Keratinocyte (primary cell): ENCODE measurements at regions not wholly inside any gene's neighbourhood (a gene's known extent, or its start where the extent isn't known, plus 50 kb on each side); places are given as distances from the start of the nearest gene placed in this dataset.

Source experiments
- DNase-seq: peaks from one replicate; pipeline ENCODE4 v3.0.0-alpha.2; 2011; ENCODE audit warnings: low read depth, missing footprints, low spot score
- FAIRE-seq: peaks from 2 replicates; lab custom pipeline; 2011; peaks lifted over from hg19 to GRCh38; lab: Jason Lieb, UNC
- H2AFZ ChIP-seq: 2 replicates; pipeline ENCODE4 v1.6.0; 2012; ENCODE audit warnings: low read length, control low read depth, inconsistent platforms; ENCODE audit not compliant: control insufficient read depth
- H3K27ac ChIP-seq: 2 replicates; pipeline ENCODE4 v1.5.1; 2011; ENCODE audit warnings: low read length; ENCODE audit not compliant: control insufficient read depth, insufficient read depth
- H3K27me3 ChIP-seq: 3 replicates; pipeline ENCODE4 v1.6.0; 2011; ENCODE audit warnings: low read length; ENCODE audit not compliant: control insufficient read depth, insufficient read depth; ENCODE audit errors: extremely low read depth
- H3K36me3 ChIP-seq, 2 experiments: 2 replicates in 1 of 2; 3 replicates in 1 of 2; pipeline ENCODE4 v1.5.1; 2011; ENCODE audit warnings: low read length in 2 of 2, mild to moderate bottlenecking in 1 of 2; ENCODE audit not compliant: control insufficient read depth in 2 of 2, insufficient read depth in 2 of 2; ENCODE audit errors: extremely low read depth in 1 of 2
- H3K4me1 ChIP-seq: 3 replicates; pipeline ENCODE4 v1.5.1; 2011; ENCODE audit warnings: low read length; ENCODE audit not compliant: control insufficient read depth, insufficient read depth; ENCODE audit errors: extremely low read depth
- H3K4me2 ChIP-seq: 3 replicates; pipeline ENCODE4 v1.6.0; 2011; ENCODE audit warnings: low read depth, low read length; ENCODE audit not compliant: control insufficient read depth, insufficient read depth; ENCODE audit errors: extremely low read depth
- H3K4me3 ChIP-seq, 3 experiments: fragments of 200-600 bp in 1 of 3; sonication (generic) in 1 of 3; 2 replicates in 2 of 3; 3 replicates in 1 of 3; pipeline ENCODE4 v1.5.1; 2011 to 2016; ENCODE audit warnings: low read length in 3 of 3, mild to moderate bottlenecking in 3 of 3, control low read depth in 2 of 3, inconsistent platforms in 1 of 3, low read depth in 1 of 3, mixed read lengths in 1 of 3, mixed run types in 1 of 3, moderate library complexity in 1 of 3; ENCODE audit not compliant: control insufficient read depth in 2 of 3, insufficient read depth in 2 of 3; ENCODE audit errors: extremely low read depth in 1 of 3
- H3K79me2 ChIP-seq: 2 replicates; pipeline ENCODE4 v1.6.0; 2012; ENCODE audit warnings: low read length; ENCODE audit not compliant: control insufficient read depth, insufficient read depth
- H3K9ac ChIP-seq: 3 replicates; pipeline ENCODE4 v1.6.0; 2011; ENCODE audit warnings: low read length; ENCODE audit not compliant: control insufficient read depth, insufficient read depth; ENCODE audit errors: extremely low read depth
- H3K9me1 ChIP-seq: 3 replicates; pipeline ENCODE4 v1.6.0; 2011; ENCODE audit warnings: low read length; ENCODE audit not compliant: control insufficient read depth, insufficient read depth; ENCODE audit errors: extremely low read depth
- H3K9me3 ChIP-seq: 2 replicates; pipeline ENCODE4 v1.5.1; 2012; ENCODE audit warnings: low read depth, low read length; ENCODE audit not compliant: control insufficient read depth
- H4K20me1 ChIP-seq: 3 replicates; pipeline ENCODE4 v1.6.0; 2011; ENCODE audit warnings: low read length; ENCODE audit not compliant: control insufficient read depth, insufficient read depth; ENCODE audit errors: extremely low read depth
- EZH2 ChIP-seq: IDR thresholded peaks from one replicate; pipeline ENCODE4 v1.6.1; 2012; ENCODE audit warnings: inconsistent platforms, mild to moderate bottlenecking, low read length, moderate library complexity
- dilution Hi-C: fragments of 300-500 bp; cut with MboI; formaldehyde crosslinking; loops from one replicate; pipeline ENCODE4 v1.7.0; 2020; ENCODE audit warnings: low sequenced_read_pairs; ENCODE audit not compliant: extremely low pct_ligation_motif_present
- TF ChIP-seq, protein P1 (sequence below), 3 experiments: IDR thresholded peaks in 1 of 3; conservative IDR thresholded peaks in 1 of 3; optimal IDR thresholded peaks in 1 of 3; 2 replicates in 2 of 3; 3 replicates in 1 of 3; pipeline versions ENCODE3 to v1.5.1; 2011; ENCODE audit warnings: low read length in 3 of 3, mild to moderate bottlenecking in 3 of 3, moderate library complexity in 2 of 3, control low read depth in 1 of 3, inconsistent platforms in 1 of 3; ENCODE audit not compliant: insufficient read depth in 2 of 3; ENCODE audit errors: extremely low read depth in 1 of 3

GRCh38 chr10:6841761-6842160, 261.7 kb upstream of the PRKCQ start:
- H3K27me3 ChIP-seq = no peaks in the 10 kb centered on the region
- no peak overlapping the region for H3K4me3 ChIP-seq
- no peaks in the 10 kb centered on the region for H4K20me1 ChIP-seq
- no peaks in the 10 kb centered on the region for H3K9me3 ChIP-seq
- H3K4me1 ChIP-seq = no peaks in the 10 kb centered on the region
- FAIRE-seq (no peak), DNase-seq (no peak)
- no peaks in the 10 kb centered on the region for H3K79me2 ChIP-seq
- peaks cover 2% of the 10 kb centered on the region in 2 experiments for H3K36me3 ChIP-seq
- no peaks in the 10 kb centered on the region for H3K9me1 ChIP-seq
- H3K9ac ChIP-seq = no peak overlapping the region
- dilution Hi-C loops = no loop called here
- H2AFZ ChIP-seq = no peak overlapping the region
- H3K4me2 ChIP-seq = no peak overlapping the region
- no peak overlapping the region for H3K27ac ChIP-seq
- TF ChIP-seq EZH2 = no peak
- TF ChIP-seq, protein P1, sequence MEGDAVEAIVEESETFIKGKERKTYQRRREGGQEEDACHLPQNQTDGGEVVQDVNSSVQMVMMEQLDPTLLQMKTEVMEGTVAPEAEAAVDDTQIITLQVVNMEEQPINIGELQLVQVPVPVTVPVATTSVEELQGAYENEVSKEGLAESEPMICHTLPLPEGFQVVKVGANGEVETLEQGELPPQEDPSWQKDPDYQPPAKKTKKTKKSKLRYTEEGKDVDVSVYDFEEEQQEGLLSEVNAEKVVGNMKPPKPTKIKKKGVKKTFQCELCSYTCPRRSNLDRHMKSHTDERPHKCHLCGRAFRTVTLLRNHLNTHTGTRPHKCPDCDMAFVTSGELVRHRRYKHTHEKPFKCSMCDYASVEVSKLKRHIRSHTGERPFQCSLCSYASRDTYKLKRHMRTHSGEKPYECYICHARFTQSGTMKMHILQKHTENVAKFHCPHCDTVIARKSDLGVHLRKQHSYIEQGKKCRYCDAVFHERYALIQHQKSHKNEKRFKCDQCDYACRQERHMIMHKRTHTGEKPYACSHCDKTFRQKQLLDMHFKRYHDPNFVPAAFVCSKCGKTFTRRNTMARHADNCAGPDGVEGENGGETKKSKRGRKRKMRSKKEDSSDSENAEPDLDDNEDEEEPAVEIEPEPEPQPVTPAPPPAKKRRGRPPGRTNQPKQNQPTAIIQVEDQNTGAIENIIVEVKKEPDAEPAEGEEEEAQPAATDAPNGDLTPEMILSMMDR (optimal IDR thresholded peaks at IDR 0.05 in 1 of 3, IDR thresholded peaks at IDR 0.05 in 1 of 3, conservative IDR thresholded peaks at IDR 0.05 in 1 of 3; ENCODE audit: extremely low read depth in 1 of 3, insufficient read depth in 2 of 3, low read length in 3 of 3) = no peak

DNA sequence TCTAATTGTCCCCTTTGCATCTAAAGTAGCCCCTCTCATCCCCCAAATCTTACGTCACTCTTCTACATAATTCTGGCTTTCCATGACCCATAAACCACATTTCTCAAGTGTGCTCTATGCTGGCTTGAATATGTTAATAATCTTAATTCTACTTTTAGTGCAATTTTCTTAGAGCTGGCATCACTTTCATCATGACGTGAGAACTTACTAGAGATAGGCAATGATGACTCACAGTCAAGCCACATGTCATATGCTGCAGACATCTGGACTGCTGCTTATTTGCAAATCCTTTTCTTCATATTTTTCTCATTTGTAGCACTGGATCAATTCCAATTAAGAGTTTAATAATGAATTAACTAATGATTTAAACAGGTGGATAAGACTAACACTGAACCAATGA, 260.7 kb upstream of the PRKCQ start:
- Histone ChIP-seq H4K20me1 (no peaks in the 10 kb centered on the region), H3K9me3 (no peaks in the 10 kb centered on the region), H2AFZ (no peak overlapping the region), H3K4me3 (no peak overlapping the region), H3K4me1 (no peaks in the 10 kb centered on the region), H3K27me3 (no peaks in the 10 kb centered on the region), H3K27ac (no peak overlapping the region), H3K9me1 (no peaks in the 10 kb centered on the region), H3K9ac (no peak overlapping the region), H3K79me2 (no peaks in the 10 kb centered on the region), H3K4me2 (no peak overlapping the region), H3K36me3 (peaks cover 2% of the 10 kb centered on the region in 2 experiments)
- FAIRE-seq = no peak
- TF ChIP-seq EZH2 = no peak
- TF ChIP-seq, protein P1 (optimal IDR thresholded peaks at IDR 0.05 in 1 of 3, IDR thresholded peaks at IDR 0.05 in 1 of 3, conservative IDR thresholded peaks at IDR 0.05 in 1 of 3; ENCODE audit: extremely low read depth in 1 of 3, insufficient read depth in 2 of 3, low read length in 3 of 3) = no peak
- dilution Hi-C loops = no loop called here
- no peak for DNase-seq
